ENCODE measurements at regions not wholly inside any gene's neighbourhood (a gene's known extent, or its start where the extent isn't known, plus 50 kb on each side); places are given as distances from the start of the nearest gene placed in this dataset.

- TF ChIP-seq CTCF (conservative IDR thresholded peaks at IDR 0.05; ENCODE audit: control insufficient read depth, insufficient read depth, low read depth, low read length), result no peak
- DNase-seq (ENCODE audit: low read depth), result no peak
- H3K4me3 ChIP-seq (ENCODE audit: control insufficient read depth, low read depth, low read length), result no peak overlapping the region
These were observed 715.0 kb downstream of the FAM133A start for GRCh38 chrX:94389044-94389443.

GRCh38 chrX:94400488-94400887 is 726.5 kb downstream of the FAM133A start:
- no peak for TF ChIP-seq CTCF (conservative IDR thresholded peaks at IDR 0.05; ENCODE audit: control insufficient read depth, insufficient read depth, low read depth, low read length)
- no peak for DNase-seq (ENCODE audit: low read depth)
- no peak overlapping the region for H3K4me3 ChIP-seq (ENCODE audit: control insufficient read depth, low read depth, low read length)

- TF ChIP-seq CTCF (conservative IDR thresholded peaks at IDR 0.05; ENCODE audit: control insufficient read depth, insufficient read depth, low read depth, low read length), result no peak
- H3K4me3 ChIP-seq (ENCODE audit: control insufficient read depth, low read depth, low read length), result no peak overlapping the region
- DNase-seq (ENCODE audit: low read depth), result no peak
These were observed 727.4 kb downstream of the FAM133A start for GRCh38 chrX:94401426-94401825.

- DNase-seq (ENCODE audit: low read depth), result no peak
- TF ChIP-seq CTCF (conservative IDR thresholded peaks at IDR 0.05; ENCODE audit: control insufficient read depth, insufficient read depth, low read depth, low read length), result no peak
- H3K4me3 ChIP-seq (ENCODE audit: control insufficient read depth, low read depth, low read length), result no peak overlapping the region
These were observed 740.7 kb downstream of the FAM133A start for GRCh38 chrX:94414746-94415145.

GRCh38 chrX:94418065-94418464 is 744.1 kb downstream of the FAM133A start:
- no peak overlapping the region for H3K4me3 ChIP-seq (ENCODE audit: control insufficient read depth, low read depth, low read length)
- TF ChIP-seq CTCF (conservative IDR thresholded peaks at IDR 0.05; ENCODE audit: control insufficient read depth, insufficient read depth, low read depth, low read length), result no peak
- no peak for DNase-seq (ENCODE audit: low read depth)

- DNase-seq (ENCODE audit: low read depth), result no peak
- no peak overlapping the region for H3K4me3 ChIP-seq (ENCODE audit: control insufficient read depth, low read depth, low read length)
- no peak for TF ChIP-seq CTCF (conservative IDR thresholded peaks at IDR 0.05; ENCODE audit: control insufficient read depth, insufficient read depth, low read depth, low read length)
These were observed 750.5 kb downstream of the FAM133A start for GRCh38 chrX:94424456-94424855.

- no peak for DNase-seq (ENCODE audit: low read depth)
- TF ChIP-seq CTCF (conservative IDR thresholded peaks at IDR 0.05; ENCODE audit: control insufficient read depth, insufficient read depth, low read depth, low read length), result no peak
- H3K4me3 ChIP-seq (ENCODE audit: control insufficient read depth, low read depth, low read length), result no peak overlapping the region
These were observed 756.1 kb downstream of the FAM133A start for GRCh38 chrX:94430091-94430490.

Measured in fibroblast of mammary gland (primary cell).